HEK293T (cell line): ENCODE measurements at regions not wholly inside any gene's neighbourhood (a gene's known extent, or its start where the extent isn't known, plus 50 kb on each side); places are given as distances from the start of the nearest gene placed in this dataset.
"Not testable (repeated sequence)": the region's sequence is repeated elsewhere in the genome, so short reads cannot be mapped to it uniquely, and the experiment has no call there.

ENCODE experiments used
- CTCF ChIA-PET: fragments of 350-600 bp; formaldehyde crosslinking; extraction: SDS; loops from one replicate; lab custom pipeline; 2021; ENCODE audit warnings: antibody characterized with exemption, inconsistent platforms; lab: Yijun Ruan, JAX
- POLR2A ChIA-PET: fragments of 350-600 bp; formaldehyde crosslinking; extraction: SDS; loops from one replicate; lab custom pipeline; 2020; ENCODE audit warnings: antibody characterized with exemption, inconsistent platforms; lab: Yijun Ruan, JAX
- DNase-seq: peaks from one replicate; pipeline ENCODE4 v3.0.0; 2012; ENCODE audit warnings: mixed read lengths; ENCODE audit errors: extremely low spot score
- ARNT ChIP-seq: fragments of 450-650 bp; IDR thresholded peaks from 2 replicates; pipeline ENCODE4 v1.6.1; 2017; ENCODE audit warnings: mild to moderate bottlenecking
- BHLHE40 ChIP-seq: fragments of 450-650 bp; IDR thresholded peaks from 2 replicates; pipeline ENCODE4 v1.6.1; 2016; ENCODE audit warnings: mild to moderate bottlenecking, moderate library complexity, borderline replicate concordance
- CTBP1 ChIP-seq: fragments of 450-650 bp; IDR thresholded peaks from 2 replicates; pipeline ENCODE4 v1.6.1; 2016; ENCODE audit warnings: borderline replicate concordance
- ELF4 ChIP-seq: fragments of 450-650 bp; IDR thresholded peaks from 2 replicates; pipeline ENCODE4 v1.6.1; 2017; ENCODE audit warnings: antibody characterized with exemption
- FOXA1 ChIP-seq: fragments of 450-650 bp; IDR thresholded peaks from 2 replicates; pipeline ENCODE4 v1.6.1; 2016; ENCODE audit warnings: mild to moderate bottlenecking
- FOXK2 ChIP-seq: fragments of 450-650 bp; IDR thresholded peaks from 2 replicates; pipeline ENCODE4 v1.6.1; 2016; ENCODE audit warnings: mild to moderate bottlenecking
- FOXM1 ChIP-seq: fragments of 450-650 bp; IDR thresholded peaks from 2 replicates; pipeline ENCODE4 v1.6.1; 2017; ENCODE audit warnings: mild to moderate bottlenecking, borderline replicate concordance
- HDGF ChIP-seq: fragments of 450-650 bp; IDR thresholded peaks from 2 replicates; pipeline ENCODE4 v1.6.1; 2017; ENCODE audit warnings: antibody characterized with exemption, borderline replicate concordance
- L3MBTL2 ChIP-seq: fragments of 450-650 bp; conservative IDR thresholded peaks from 2 replicates; pipeline ENCODE4 v1.6.1; 2016; ENCODE audit warnings: mild to moderate bottlenecking
- LEF1 ChIP-seq: fragments of 450-650 bp; IDR thresholded peaks from 2 replicates; pipeline ENCODE4 v1.6.1; 2017; ENCODE audit warnings: mild to moderate bottlenecking, borderline replicate concordance
- NFRKB ChIP-seq: fragments of 450-650 bp; IDR thresholded peaks from 2 replicates; pipeline ENCODE4 v1.6.1; 2016; ENCODE audit warnings: mild to moderate bottlenecking, moderate library complexity
- SP1 ChIP-seq: fragments of 450-650 bp; IDR thresholded peaks from 2 replicates; pipeline ENCODE4 v1.6.1; 2017
- SUZ12 ChIP-seq: fragments of 450-650 bp; IDR thresholded peaks from 2 replicates; pipeline ENCODE4 v1.6.1; 2016; ENCODE audit warnings: mild to moderate bottlenecking
- TARDBP ChIP-seq: fragments of 450-650 bp; IDR thresholded peaks from 2 replicates; pipeline ENCODE4 v1.6.1; 2016
- ZNF384 ChIP-seq: fragments of 450-650 bp; IDR thresholded peaks from 2 replicates; pipeline ENCODE4 v1.6.1; 2016
- TF ChIP-seq, protein P1 (sequence below): fragments of 450-650 bp; IDR thresholded peaks from 2 replicates; pipeline ENCODE4 v1.6.1; 2016

DNA sequence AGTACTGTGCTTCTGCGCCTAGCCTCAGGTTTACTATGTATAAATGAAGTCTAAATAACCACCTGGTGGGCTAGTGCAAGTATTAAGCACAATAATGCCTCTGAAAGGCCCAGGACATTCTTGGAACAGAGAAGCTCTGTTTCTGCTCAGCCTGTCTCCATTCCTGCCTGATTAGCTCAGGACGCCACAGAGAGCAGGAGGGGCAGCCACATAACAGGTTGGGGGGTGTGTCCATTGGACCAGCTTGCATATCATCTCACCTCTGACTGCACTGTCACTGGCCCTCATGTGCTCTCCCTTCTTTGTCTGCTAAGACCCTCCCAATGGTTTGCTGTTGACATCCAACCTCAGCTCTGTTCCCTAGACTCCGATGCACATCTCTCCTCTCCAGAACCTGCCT, 52.8 kb upstream of the IKZF1 start:
- ChIA-PET POLR2A (no interaction called here), CTCF (no interaction called here)
- TF ChIP-seq ELF4 (no peak), ZNF384 (no peak), SUZ12 (no peak), L3MBTL2 (no peak), BHLHE40 (no peak), LEF1 (no peak), TARDBP (no peak), HDGF (no peak), FOXK2 (no peak)
- no peak for DNase-seq

DNA sequence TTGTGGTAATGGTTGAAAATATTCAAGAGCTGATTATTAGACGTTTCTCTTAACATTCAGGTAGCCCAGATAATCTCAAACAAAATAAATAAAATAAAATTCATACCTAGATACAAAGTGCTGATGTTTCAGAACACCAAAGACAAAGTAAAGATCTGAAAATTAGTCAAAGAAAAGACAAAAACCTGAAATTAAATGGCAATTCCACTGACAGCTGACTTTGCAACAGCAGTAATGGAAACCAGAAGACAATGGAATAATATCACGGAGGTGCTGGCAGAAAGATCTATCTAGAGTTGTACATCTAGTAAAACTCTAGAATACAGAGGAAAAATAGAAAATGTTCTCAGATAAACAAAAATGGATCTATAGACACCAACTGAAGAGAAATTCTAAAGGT, 58.0 kb upstream of the IKZF1 start:
- DNase-seq, result no peak
- ChIA-PET CTCF (no interaction called here), POLR2A (no interaction called here)
- TF ChIP-seq HDGF (no peak), FOXK2 (no peak), FOXM1 (no peak)

DNA sequence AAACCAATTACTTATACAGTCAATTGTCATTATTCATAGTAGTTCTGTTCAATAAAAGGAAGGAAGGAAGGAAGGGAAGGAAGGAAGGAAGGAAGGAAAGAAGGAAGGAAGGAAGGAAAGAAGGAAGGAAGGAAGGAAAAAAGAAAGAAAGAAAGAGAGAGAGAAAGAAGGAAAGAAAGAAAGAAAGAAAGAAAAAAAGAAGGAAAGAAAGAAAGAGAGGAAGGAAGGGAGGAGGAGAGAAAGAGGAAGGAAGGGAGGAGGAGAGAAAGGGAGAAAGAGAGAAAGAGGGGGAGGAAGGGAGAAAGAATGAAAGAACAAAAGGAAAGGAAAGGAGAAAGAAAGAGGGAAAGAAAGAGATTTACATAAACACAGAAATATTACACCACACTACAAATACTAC, 62.4 kb upstream of the IKZF1 start:
- CTCF ChIA-PET, POLR2A ChIA-PET, DNase-seq: not testable (repeated sequence)

DNA sequence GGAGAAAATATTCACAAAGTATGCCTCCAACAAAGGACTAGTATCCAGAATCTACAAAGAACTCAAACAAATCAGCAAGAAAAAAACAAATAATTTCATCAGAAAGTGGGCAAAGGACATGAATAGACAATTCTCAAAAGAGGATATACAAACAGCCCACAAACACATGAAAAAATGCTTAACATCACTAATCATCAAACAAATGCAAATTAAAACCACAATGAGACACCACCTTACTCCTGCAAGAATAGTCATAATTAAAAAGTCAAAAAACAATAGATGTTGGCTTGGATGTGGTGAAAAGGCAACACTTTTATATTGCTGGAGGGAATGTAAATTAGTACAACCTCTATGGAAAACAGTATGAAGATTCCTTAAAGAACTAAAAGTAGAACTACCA, 63.8 kb upstream of the IKZF1 start:
- DNase-seq, POLR2A ChIA-PET, CTCF ChIA-PET: not testable (repeated sequence)

DNA sequence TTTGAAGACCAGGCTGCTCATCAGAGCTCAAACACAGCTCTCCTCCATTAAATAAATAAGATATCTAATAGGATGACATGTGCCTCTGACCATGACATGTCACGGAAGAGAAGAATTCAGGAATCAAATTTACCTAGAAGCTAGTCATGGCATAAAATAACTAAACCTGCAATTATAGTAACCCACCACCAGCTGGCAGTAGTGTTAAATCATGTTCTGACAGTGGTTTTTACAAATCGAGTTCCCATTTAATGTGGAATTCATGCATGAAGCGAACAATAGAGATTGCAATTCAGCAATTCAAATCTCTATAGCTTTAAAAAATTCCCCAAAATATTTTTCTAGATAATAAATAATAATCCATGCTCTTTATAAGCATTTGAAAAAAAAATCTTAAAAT, 74.6 kb upstream of the IKZF1 start:
- ChIA-PET CTCF (no interaction called here), POLR2A (no interaction called here)
- no peak for TF ChIP-seq FOXM1
- TF ChIP-seq, protein P1, sequence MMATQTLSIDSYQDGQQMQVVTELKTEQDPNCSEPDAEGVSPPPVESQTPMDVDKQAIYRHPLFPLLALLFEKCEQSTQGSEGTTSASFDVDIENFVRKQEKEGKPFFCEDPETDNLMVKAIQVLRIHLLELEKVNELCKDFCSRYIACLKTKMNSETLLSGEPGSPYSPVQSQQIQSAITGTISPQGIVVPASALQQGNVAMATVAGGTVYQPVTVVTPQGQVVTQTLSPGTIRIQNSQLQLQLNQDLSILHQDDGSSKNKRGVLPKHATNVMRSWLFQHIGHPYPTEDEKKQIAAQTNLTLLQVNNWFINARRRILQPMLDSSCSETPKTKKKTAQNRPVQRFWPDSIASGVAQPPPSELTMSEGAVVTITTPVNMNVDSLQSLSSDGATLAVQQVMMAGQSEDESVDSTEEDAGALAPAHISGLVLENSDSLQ, result no peak
- TF ChIP-seq ZNF384, result no peak
- TF ChIP-seq HDGF, result no peak
- no peak for TF ChIP-seq L3MBTL2
- no peak for TF ChIP-seq TARDBP
- no peak for TF ChIP-seq SP1
- TF ChIP-seq CTBP1, result no peak
- no peak for TF ChIP-seq FOXK2
- TF ChIP-seq ARNT, result no peak
- no peak for TF ChIP-seq FOXA1
- no peak for TF ChIP-seq ELF4
- TF ChIP-seq LEF1, result no peak
- TF ChIP-seq SUZ12, result no peak
- no peak for TF ChIP-seq BHLHE40
- TF ChIP-seq NFRKB, result no peak
- DNase-seq, result no peak

DNA sequence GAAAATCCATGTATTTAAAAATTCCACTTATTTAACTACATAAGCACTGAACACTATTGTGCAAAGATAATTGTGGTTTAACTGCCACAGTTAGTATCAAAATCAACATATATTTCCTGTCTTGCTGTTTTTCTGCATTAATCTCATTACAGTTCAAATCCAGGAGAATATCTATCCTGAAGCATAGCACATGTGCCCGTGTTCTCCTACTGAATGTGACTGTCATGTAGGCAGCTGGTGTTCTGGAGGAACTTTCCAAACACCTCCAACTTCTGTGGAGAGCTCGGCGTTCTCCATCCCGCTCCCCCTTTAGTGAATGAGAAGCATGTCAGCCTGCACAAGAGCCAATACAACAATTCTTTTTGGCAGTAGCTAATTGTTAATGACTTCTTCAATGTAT, 76.4 kb upstream of the IKZF1 start:
- ChIA-PET POLR2A (no interaction called here), CTCF (no interaction called here)
- no peak for TF ChIP-seq L3MBTL2
- TF ChIP-seq ARNT, result no peak
- TF ChIP-seq BHLHE40, result no peak
- no peak for TF ChIP-seq NFRKB
- no peak for TF ChIP-seq HDGF
- no peak for TF ChIP-seq SUZ12
- TF ChIP-seq ELF4, result no peak
- no peak for TF ChIP-seq ZNF384
- no peak for TF ChIP-seq CTBP1
- no peak for TF ChIP-seq FOXM1
- TF ChIP-seq, protein P1, result no peak
- no peak for DNase-seq

DNA sequence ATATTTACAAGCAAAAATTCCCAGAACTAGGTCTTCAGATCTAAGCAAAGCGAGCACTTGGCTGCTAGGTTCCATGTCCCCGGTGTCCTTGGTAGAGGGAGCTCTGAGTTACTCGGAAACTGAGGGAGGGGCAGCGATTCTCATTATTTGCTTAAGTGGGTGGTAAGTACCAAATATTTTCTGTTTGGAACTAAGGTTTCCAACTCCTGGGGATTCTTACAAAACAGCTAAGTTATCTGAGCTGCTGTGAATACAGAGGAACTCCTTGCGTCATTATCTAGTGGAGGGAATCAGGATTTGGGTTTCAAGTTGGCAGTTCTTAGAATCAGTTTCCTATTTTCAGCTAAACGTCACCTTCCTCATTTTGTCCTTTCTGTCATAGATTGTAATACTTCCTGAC, 76.8 kb upstream of the IKZF1 start:
- TF ChIP-seq SP1 (no peak), BHLHE40 (no peak), FOXK2 (no peak), CTBP1 (no peak), ARNT (no peak), TARDBP (no peak), FOXA1 (no peak), HDGF (no peak), NFRKB (no peak), ELF4 (no peak), FOXM1 (no peak), SUZ12 (no peak), LEF1 (no peak)
- TF ChIP-seq, protein P1, result no peak
- CTCF ChIA-PET, result no interaction called here
- POLR2A ChIA-PET, result no interaction called here
- no peak for DNase-seq
